ENCODE measurements at regions not wholly inside any gene's neighbourhood (a gene's known extent, or its start where the extent isn't known, plus 50 kb on each side); places are given as distances from the start of the nearest gene placed in this dataset.
A peak's percentile ranks its signal among the peaks of the same experiment; 100 is the strongest.
"Not testable (repeated sequence)": the region's sequence is repeated elsewhere in the genome, so short reads cannot be mapped to it uniquely, and the experiment has no call there.

DNA sequence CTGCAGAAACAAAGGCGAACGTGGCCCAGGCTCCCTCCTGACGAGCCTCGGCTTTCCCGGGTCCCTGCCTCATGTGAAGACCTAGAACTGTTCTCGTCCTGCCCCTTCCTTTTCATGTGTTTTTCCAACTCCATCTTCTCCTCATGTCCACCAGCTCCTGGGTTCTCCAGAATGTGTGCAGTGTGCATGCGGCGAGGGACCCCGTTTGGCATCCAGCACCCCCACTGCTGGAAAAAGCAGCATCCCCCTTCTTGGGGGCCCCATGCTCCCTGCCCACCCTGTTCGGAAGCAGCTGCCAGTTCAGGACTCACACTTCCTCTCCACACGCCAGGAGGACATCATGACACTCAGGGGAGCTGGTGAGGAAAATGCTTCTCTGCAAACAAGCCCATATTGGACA, 313.5 kb downstream of the BRD1 start:
- Mint-ChIP-seq H3K36me3 (peaks cover 28% of the 10 kb centered on the region), H3K4me1 (peaks cover 23% of the 10 kb centered on the region), H3K4me3 (no peak overlapping the region), H3K27ac (no peak overlapping the region), H3K27me3 (no peaks in the 10 kb centered on the region), H3K9me3 (peaks cover 12% of the 10 kb centered on the region)
- DNase-seq (ENCODE audit: low spot score in 2 of 2): no peak
- ATAC-seq (ENCODE audit: low read depth): no peak

GRCh38 chr22:49513358-49513851, 314.3 kb downstream of the BRD1 start:
- H3K36me3 Mint-ChIP-seq: peaks cover 28% of the 10 kb centered on the region
- H3K4me1 Mint-ChIP-seq: peaks cover 23% of the 10 kb centered on the region
- H3K4me3 Mint-ChIP-seq: peak overlapping the region; percentile 27
- H3K9me3 Mint-ChIP-seq: peaks cover 12% of the 10 kb centered on the region
- ATAC-seq (ENCODE audit: low read depth): no peak
- H3K27me3 Mint-ChIP-seq: no peaks in the 10 kb centered on the region
- H3K27ac Mint-ChIP-seq: peak overlapping the region; percentile 48
- DNase-seq (ENCODE audit: low spot score in 2 of 2): no peak

DNA sequence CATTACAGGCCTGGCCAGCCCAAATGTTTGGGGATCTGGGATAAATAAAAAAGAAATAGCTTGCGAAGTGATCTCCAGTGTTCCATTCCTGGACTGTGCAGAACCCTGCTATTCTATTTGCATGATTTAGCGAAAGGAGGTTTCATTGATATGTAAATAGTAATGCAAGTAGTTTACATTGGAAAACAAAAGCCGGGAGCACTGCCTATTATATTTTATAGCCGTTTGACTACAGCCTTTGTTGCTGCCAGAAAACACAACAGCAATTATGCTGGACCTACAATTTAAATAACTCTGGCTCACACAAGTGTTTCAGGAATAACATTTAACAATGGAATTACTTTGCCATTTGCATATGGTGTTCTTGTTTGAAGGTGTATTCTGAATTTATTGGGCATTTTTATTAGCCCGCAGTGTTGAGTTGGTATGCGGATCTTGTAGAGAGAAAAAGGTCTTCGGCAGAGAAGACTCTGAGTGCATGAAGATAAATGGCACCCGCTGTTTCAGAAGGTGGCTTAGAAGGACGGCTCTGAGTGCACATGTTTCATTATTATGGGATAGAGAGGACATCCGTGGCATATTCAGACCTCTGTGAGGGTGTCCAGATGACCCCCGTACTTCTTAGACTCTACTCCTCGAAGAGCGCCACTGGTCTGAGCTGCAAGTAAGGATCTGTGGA, 315.0 kb downstream of the BRD1 start:
- no peaks in the 10 kb centered on the region for H3K27me3 Mint-ChIP-seq
- H3K4me1 Mint-ChIP-seq: peaks cover 23% of the 10 kb centered on the region
- peaks cover 30% of the 10 kb centered on the region for H3K36me3 Mint-ChIP-seq
- ATAC-seq (ENCODE audit: low read depth): no peak
- peaks cover 15% of the 10 kb centered on the region for H3K9me3 Mint-ChIP-seq
- no peak overlapping the region for H3K4me3 Mint-ChIP-seq
- H3K27ac Mint-ChIP-seq: peak overlapping the region; percentile 83
- no peak for DNase-seq (ENCODE audit: low spot score in 2 of 2)

DNA sequence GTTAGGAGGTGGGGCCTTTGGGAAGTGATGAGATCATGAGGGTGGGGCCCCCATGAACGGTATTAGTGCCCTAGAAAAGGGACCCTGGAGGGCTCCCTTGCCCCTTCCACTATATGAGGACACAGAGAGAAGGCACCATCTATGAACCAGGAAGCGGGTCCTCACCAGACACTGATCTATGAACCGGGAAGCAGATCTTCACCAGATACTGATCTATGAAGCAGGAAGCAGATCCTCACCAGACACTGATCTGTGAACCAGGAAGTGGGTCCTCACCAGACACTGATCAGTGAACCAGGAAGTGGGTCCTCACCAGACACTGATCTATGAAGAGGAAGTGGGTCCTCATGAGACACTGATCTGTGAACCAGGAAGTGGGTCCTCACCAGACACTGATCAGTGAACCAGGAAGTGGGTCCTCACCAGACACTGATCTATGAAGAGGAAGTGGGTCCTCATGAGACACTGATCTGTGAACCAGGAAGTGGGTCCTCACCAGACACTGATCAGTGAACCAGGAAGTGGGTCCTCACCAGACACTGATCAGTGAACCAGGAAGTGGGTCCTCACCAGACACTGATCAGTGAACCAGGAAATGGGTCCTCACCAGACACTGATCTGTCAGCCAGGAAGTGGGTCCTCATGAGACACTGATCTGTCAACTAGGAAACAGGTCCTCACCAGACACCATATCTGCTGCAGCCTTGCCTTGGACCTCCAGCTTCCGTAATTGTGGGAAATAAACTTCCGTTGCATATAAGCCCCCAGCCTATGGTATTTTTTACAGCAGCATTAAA, 316.1 kb downstream of the BRD1 start:
- Mint-ChIP-seq H3K36me3 (peaks cover 32% of the 10 kb centered on the region), H3K27ac (peak overlapping the region; percentile 90), H3K4me1 (peaks cover 23% of the 10 kb centered on the region), H3K9me3 (peaks cover 15% of the 10 kb centered on the region)
- DNase-seq (ENCODE audit: low spot score in 2 of 2) (peak in 1 of 2 donors; percentile 7), ATAC-seq (ENCODE audit: low read depth) (peak; percentile 62)
- not testable (repeated sequence) for H3K27me3 Mint-ChIP-seq, H3K4me3 Mint-ChIP-seq

GRCh38 chr22:49510718-49511117, 317.0 kb downstream of the BRD1 start:
- H3K4me3 Mint-ChIP-seq: no peak overlapping the region
- no peaks in the 10 kb centered on the region for H3K27me3 Mint-ChIP-seq
- peaks cover 13% of the 10 kb centered on the region for H3K9me3 Mint-ChIP-seq
- H3K4me1 Mint-ChIP-seq: peaks cover 20% of the 10 kb centered on the region
- DNase-seq (ENCODE audit: low spot score in 2 of 2) (no peak), ATAC-seq (ENCODE audit: low read depth) (no peak)
- peaks cover 31% of the 10 kb centered on the region for H3K36me3 Mint-ChIP-seq
- peak overlapping the region; percentile 90 for H3K27ac Mint-ChIP-seq

DNA sequence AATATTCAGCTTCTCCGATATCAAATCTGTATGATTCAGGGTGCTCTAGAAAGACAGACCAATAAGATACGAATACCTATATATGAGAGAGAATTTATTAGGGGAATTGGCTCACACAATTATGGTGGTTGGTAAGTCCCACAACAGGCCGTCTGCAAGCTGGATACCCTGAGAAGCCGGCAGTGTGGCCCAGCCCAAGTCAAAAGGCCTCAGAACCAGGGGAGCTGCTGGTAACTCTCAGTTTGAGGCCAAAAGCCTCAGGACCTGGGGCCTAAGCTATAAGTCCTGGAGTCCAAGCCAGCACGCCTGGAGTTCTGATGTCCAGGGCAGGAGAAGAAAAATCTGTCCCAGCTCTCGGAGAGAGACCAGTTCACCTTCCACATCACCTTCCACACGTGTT, 318.7 kb downstream of the BRD1 start:
- Mint-ChIP-seq H3K27ac (no peak overlapping the region), H3K9me3 (peaks cover 12% of the 10 kb centered on the region)

DNA sequence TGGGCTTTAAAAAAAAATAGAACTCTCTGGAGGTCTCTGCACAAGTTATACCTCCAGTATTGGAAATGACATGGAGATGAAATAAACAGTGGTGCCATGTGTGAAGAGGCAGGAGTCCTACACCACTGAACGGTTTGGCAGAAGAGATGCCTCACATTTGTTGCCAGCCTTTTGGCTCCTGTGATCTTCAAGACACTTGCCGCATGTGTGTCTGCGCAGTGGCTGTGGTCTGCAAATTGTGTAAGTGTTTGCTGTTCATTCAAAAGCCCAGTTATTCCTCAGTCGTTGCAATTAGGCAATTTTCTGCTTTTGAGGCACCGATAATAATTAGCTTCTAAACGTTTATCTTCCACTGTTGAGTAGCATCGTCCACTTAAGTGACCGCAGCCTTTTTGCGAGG, 319.1 kb downstream of the BRD1 start:
- Mint-ChIP-seq H3K9me3 (peaks cover 10% of the 10 kb centered on the region), H3K27me3 (no peaks in the 10 kb centered on the region), H3K36me3 (peaks cover 24% of the 10 kb centered on the region), H3K27ac (no peak overlapping the region), H3K4me1 (peaks cover 7% of the 10 kb centered on the region), H3K4me3 (no peak overlapping the region)
- DNase-seq (ENCODE audit: low spot score in 2 of 2) (no peak), ATAC-seq (ENCODE audit: low read depth) (no peak)

More for the DNA sequence above, 318.7 kb downstream of the BRD1 start:
- Mint-ChIP-seq H3K27me3 (no peaks in the 10 kb centered on the region), H3K4me3 (no peak overlapping the region), H3K4me1 (peaks cover 9% of the 10 kb centered on the region), H3K36me3 (peaks cover 29% of the 10 kb centered on the region)
- no peak for ATAC-seq (ENCODE audit: low read depth)
- DNase-seq (ENCODE audit: low spot score in 2 of 2): no peak

DNA sequence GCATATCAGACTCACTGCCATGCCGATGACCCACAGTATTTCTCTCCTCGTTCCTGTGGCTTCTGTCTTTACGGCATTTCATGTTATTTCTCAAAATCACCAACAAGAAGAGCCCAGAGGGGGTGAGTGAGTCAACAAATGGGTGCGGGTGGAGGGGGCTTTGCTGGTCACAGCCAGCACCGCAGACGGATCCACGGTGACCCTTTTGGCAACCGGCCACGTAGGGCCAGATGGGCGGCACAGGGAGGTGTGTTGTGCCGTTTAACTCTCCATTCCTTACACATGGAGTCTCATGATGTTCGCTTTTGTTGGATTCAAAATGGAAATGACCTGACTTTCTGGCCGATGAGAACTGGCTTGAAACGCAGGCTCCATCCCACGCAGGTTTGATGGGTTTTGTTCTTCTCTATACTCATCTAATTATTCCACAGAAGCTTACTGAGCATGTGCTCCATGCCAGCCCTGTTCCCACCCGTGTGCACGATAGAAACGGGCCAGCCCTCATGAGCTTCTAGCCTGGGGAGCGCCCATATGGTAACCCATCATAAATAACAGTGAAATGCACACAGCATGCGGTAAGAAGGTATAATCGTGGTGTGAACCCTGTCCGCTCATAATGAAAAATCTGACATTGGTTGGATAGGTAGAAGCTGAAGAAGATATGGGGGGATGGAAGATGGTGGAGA, 319.9 kb downstream of the BRD1 start:
- Mint-ChIP-seq H3K4me3 (no peak overlapping the region), H3K27me3 (no peaks in the 10 kb centered on the region), H3K36me3 (peaks cover 24% of the 10 kb centered on the region), H3K9me3 (peaks cover 8% of the 10 kb centered on the region), H3K27ac (no peak overlapping the region), H3K4me1 (peaks cover 4% of the 10 kb centered on the region)
- DNase-seq (ENCODE audit: low spot score in 2 of 2) (no peak), ATAC-seq (ENCODE audit: low read depth) (no peak)

- Mint-ChIP-seq H3K9me3 (peaks cover 6% of the 10 kb centered on the region), H3K4me3 (no peak overlapping the region), H3K27ac (no peak overlapping the region), H3K4me1 (peaks cover 2% of the 10 kb centered on the region), H3K27me3 (no peaks in the 10 kb centered on the region), H3K36me3 (peaks cover 24% of the 10 kb centered on the region)
- no peak for DNase-seq (ENCODE audit: low spot score in 2 of 2)
- no peak for ATAC-seq (ENCODE audit: low read depth)
These were observed 321.7 kb downstream of the BRD1 start for GRCh38 chr22:49506010-49506400.

DNA sequence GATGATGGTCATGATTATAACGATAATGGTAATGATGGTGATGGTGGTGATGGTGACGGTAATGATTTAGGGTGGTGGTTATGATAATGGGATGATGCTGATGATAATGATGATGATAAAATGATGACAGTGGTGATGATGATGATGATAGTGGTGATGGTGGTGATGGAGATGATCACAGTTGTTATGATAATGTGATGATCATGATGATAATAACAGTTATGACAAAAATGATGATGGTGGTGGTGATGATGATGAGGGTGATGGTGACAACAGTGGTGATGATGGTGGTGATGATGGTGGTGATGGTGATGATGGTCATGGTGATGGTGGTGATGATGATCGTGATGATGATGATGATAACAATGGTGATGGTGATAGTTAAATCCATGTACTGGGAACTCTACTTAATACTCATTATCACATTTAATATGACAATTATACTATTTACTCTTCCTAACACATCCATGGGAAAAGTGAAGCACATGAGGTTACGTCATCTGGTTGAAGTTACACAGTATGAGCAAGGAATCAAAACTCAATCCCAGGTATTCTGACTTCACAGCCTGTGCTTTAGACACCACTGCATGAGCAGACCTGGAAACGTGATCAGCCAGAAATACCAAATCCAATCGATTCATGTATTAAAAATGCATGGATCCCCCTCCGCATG, 322.2 kb downstream of the BRD1 start:
- Mint-ChIP-seq H3K9me3 (peaks cover 4% of the 10 kb centered on the region), H3K4me1 (peaks cover 2% of the 10 kb centered on the region), H3K4me3 (no peak overlapping the region), H3K27me3 (no peaks in the 10 kb centered on the region), H3K36me3 (peaks cover 21% of the 10 kb centered on the region), H3K27ac (no peak overlapping the region)
- ATAC-seq (ENCODE audit: low read depth) (no peak), DNase-seq (ENCODE audit: low spot score in 2 of 2) (no peak)

- no peak for ATAC-seq (ENCODE audit: low read depth)
- no peak overlapping the region for H3K27ac Mint-ChIP-seq
- H3K4me1 Mint-ChIP-seq: peaks cover 2% of the 10 kb centered on the region
- peaks cover 12% of the 10 kb centered on the region for H3K36me3 Mint-ChIP-seq
- H3K27me3 Mint-ChIP-seq: no peaks in the 10 kb centered on the region
- H3K4me3 Mint-ChIP-seq: no peak overlapping the region
- no peak for DNase-seq (ENCODE audit: low spot score in 2 of 2)
- peaks cover 4% of the 10 kb centered on the region for H3K9me3 Mint-ChIP-seq
These were observed 323.7 kb downstream of the BRD1 start for GRCh38 chr22:49503896-49504521.

DNA sequence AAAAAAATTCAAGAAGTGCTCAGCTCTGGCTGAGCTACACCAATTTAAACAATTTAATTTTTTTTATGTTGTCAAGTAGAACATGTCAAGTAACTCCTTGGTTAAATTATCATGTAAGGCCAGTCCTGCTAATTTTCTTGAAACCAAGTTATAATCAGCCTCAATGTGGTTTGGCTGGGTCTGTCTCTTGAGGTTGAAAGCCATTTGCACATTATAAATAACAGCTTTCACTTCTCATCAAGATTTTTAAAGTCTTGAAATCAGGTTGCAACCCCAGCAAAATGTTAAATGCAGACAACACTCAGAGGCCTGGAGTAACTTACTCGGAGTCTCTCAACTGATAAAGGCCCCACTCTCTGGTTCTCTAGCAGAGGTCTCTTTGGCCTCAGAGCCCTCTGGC, 324.4 kb downstream of the BRD1 start:
- DNase-seq (ENCODE audit: low spot score in 2 of 2): no peak
- no peak for ATAC-seq (ENCODE audit: low read depth)
- Mint-ChIP-seq H3K27ac (no peak overlapping the region), H3K4me1 (peaks cover 2% of the 10 kb centered on the region), H3K36me3 (peaks cover 14% of the 10 kb centered on the region), H3K27me3 (no peaks in the 10 kb centered on the region), H3K9me3 (peaks cover 4% of the 10 kb centered on the region), H3K4me3 (no peak overlapping the region)

GRCh38 chr22:49502126-49502826, 325.4 kb downstream of the BRD1 start:
- H3K9me3 Mint-ChIP-seq: peaks cover 1% of the 10 kb centered on the region
- ATAC-seq (ENCODE audit: low read depth): no peak
- H3K36me3 Mint-ChIP-seq: peaks cover 12% of the 10 kb centered on the region
- no peaks in the 10 kb centered on the region for H3K27me3 Mint-ChIP-seq
- H3K27ac Mint-ChIP-seq: no peak overlapping the region
- peaks cover 2% of the 10 kb centered on the region for H3K4me1 Mint-ChIP-seq
- H3K4me3 Mint-ChIP-seq: no peak overlapping the region
- no peak for DNase-seq (ENCODE audit: low spot score in 2 of 2)
